ENCODE measurements at regions not wholly inside any gene's neighbourhood (a gene's known extent, or its start where the extent isn't known, plus 50 kb on each side); places are given as distances from the start of the nearest gene placed in this dataset.

DNA sequence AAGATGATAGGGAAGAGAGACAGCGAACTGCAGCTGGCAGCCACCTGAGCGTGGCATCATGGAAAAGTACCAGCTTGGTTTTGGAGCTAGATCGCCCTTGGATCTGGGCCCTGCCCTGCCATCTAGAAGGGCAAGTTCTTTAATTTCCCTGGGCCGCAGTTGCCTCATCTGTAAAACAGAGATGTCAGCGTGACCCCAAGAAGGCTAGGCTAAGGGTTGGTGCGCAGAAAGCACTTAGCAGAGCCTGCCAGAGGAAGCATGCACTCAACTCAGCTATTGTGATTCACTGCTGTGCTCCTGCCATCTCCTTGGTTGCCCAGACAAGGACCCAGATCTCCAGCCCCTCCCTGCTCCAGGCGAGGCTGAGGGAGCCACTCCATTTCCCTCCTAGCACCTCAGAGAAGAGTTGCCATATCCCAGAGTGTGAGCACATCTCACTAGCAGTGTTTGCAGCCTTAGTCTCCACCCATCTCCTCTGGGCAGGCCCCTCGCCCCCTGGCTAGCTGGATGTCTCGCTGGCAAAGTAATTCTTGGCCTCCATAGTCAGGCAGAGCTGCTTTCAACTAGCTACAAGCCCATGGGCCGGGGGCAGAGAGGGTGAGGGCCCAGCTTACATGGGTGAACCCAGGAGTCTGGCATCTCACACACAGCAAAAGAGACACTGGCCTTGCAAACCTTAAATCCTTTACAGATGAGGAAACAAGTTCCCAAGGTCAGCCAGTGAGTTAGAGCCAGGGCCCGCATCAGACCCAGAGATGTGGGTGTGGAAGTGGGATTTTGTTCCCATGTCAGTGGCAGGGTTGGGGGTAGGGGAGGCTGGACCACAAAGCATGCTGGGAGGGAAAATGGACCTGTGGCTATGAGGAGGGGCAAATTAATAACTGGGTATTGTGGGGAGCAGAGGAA lies 280.7 kb upstream of the TLE3 start:
- Histone ChIP-seq H3K9me1 (ENCODE audit: control insufficient read depth, insufficient read depth, low read length) (no peaks in the 10 kb centered on the region), H3K9me3 (replicated peaks; ENCODE audit: control insufficient read depth, insufficient read depth, low read depth, low read length) (no peaks in the 10 kb centered on the region; the same call in 1 of the 2 replicates), H3K4me1 (replicated peaks in 1 of 2; ENCODE audit: control insufficient read depth in 2 of 2, insufficient read depth in 2 of 2, low read length in 2 of 2) (peaks cover 11% of the 10 kb centered on the region in 2 experiments; a peak in 4 of 5 replicates), H3K9ac (ENCODE audit: insufficient read depth in 1 of 2, low read depth in 2 of 2, low read length in 2 of 2) (peak overlapping the region in 1 of 2 experiments; percentile 22; a peak in 1 of 4 replicates), H3K27me3 (ENCODE audit: control insufficient read depth in 2 of 2, insufficient read depth in 2 of 2, low read length in 2 of 2) (peaks cover 15 to 36% of the 10 kb centered on the region in 2 experiments; a peak in 4 of 5 replicates), H3K79me2 (ENCODE audit: control insufficient read depth, insufficient read depth, low read length) (no peaks in the 10 kb centered on the region), H3K4me3 (no peak overlapping the region), H2AFZ (ENCODE audit: low read depth, low read length) (no peak overlapping the region), H3K36me3 (ENCODE audit: control insufficient read depth, insufficient read depth, low read length) (no peaks in the 10 kb centered on the region), H4K20me1 (replicated peaks; ENCODE audit: control insufficient read depth, insufficient read depth, low read length) (no peaks in the 10 kb centered on the region; the same call in 1 of the 2 replicates), H3K27ac (ENCODE audit: extremely low read depth, low read depth, low read length) (no peak overlapping the region), H3K4me2 (ENCODE audit: insufficient read depth, low read length) (no peak overlapping the region)
- DNase-seq (ENCODE audit: extremely low read depth in 1 of 4, low spot score in 3 of 4): no peak
- BruUV-seq (replicated peaks): no TSS peak
- WGBS (ENCODE audit: insufficient coverage, low coverage, missing lambda C conversion rate): 18% methylated on average over 11 of the region's 11 CpGs
- in situ Hi-C loops (cut with MboI): no loop called here
- FAIRE-seq: no peak
- ChIA-PET POLR2A (interaction anchor here (0.5 to 1.7 kb wide), 3 partner anchors 11 to 68 kb away, joined by 3 to 4 read pairs (median 4); no protein-coding TSS in a partner anchor), CTCF (ENCODE audit: low intra/inter-chr PET ratio) (no interaction called here)
- ATAC-seq: no peak
- intact Hi-C loops (cut with micrococcal nuclease): no loop called here
- no peak for TF ChIP-seq XRCC3 (IDR thresholded peaks at IDR 0.05)
- TF ChIP-seq, protein P1, sequence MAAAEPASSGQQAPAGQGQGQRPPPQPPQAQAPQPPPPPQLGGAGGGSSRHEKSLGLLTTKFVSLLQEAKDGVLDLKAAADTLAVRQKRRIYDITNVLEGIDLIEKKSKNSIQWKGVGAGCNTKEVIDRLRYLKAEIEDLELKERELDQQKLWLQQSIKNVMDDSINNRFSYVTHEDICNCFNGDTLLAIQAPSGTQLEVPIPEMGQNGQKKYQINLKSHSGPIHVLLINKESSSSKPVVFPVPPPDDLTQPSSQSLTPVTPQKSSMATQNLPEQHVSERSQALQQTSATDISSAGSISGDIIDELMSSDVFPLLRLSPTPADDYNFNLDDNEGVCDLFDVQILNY (CRISPR knock-in tag; IDR thresholded peaks at IDR 0.05): no peak
- no peak for TF ChIP-seq ZNF124 (CRISPR knock-in tag; IDR thresholded peaks at IDR 0.05)
- TF ChIP-seq, protein P2, sequence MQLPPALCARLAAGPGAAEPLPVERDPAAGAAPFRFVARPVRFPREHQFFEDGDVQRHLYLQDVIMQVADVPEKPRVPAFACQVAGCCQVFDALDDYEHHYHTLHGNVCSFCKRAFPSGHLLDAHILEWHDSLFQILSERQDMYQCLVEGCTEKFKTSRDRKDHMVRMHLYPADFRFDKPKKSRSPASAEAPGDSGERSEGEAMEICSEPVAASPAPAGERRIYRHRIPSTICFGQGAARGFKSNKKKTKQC (CRISPR knock-in tag; IDR thresholded peaks at IDR 0.05): no peak
- no peak for TF ChIP-seq MXI1 (IDR thresholded peaks at IDR 0.05; ENCODE audit: low read depth, low read length)
- TF ChIP-seq NFYB (IDR thresholded peaks at IDR 0.05; ENCODE audit: extremely low read depth, insufficient read length): no peak
- TF ChIP-seq, protein P3, sequence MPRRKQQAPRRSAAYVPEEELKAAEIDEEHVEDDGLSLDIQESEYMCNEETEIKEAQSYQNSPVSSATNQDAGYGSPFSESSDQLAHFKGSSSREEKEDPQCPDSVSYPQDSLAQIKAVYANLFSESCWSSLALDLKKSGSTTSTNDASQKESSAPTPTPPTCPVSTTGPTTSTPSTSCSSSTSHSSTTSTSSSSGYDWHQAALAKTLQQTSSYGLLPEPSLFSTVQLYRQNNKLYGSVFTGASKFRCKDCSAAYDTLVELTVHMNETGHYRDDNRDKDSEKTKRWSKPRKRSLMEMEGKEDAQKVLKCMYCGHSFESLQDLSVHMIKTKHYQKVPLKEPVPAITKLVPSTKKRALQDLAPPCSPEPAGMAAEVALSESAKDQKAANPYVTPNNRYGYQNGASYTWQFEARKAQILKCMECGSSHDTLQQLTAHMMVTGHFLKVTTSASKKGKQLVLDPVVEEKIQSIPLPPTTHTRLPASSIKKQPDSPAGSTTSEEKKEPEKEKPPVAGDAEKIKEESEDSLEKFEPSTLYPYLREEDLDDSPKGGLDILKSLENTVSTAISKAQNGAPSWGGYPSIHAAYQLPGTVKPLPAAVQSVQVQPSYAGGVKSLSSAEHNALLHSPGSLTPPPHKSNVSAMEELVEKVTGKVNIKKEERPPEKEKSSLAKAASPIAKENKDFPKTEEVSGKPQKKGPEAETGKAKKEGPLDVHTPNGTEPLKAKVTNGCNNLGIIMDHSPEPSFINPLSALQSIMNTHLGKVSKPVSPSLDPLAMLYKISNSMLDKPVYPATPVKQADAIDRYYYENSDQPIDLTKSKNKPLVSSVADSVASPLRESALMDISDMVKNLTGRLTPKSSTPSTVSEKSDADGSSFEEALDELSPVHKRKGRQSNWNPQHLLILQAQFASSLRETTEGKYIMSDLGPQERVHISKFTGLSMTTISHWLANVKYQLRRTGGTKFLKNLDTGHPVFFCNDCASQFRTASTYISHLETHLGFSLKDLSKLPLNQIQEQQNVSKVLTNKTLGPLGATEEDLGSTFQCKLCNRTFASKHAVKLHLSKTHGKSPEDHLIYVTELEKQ (CRISPR knock-in tag; IDR thresholded peaks at IDR 0.05): no peak
